Transverse colon (tissue), 4 donors: ENCODE measurements at regions not wholly inside any gene's neighbourhood (a gene's known extent, or its start where the extent isn't known, plus 50 kb on each side); places are given as distances from the start of the nearest gene placed in this dataset.

ENCODE experiments used
- DNase-seq: peaks from one replicate; pipeline ENCODE4 v3.0.0-alpha.2; 2019
- H3K27ac ChIP-seq, 4 donors: fragments of 200-600 bp; sonication (generic); 2 replicates each; pipeline ENCODE4 v1.5.1; 2016 to 2018; ENCODE audit warnings: inconsistent platforms in 4 of 4
- H3K27me3 ChIP-seq: fragments of 200-600 bp; sonication (generic); 2 replicates; pipeline ENCODE4 v1.5.1; 2017; ENCODE audit warnings: inconsistent platforms
- H3K36me3 ChIP-seq, 4 donors: fragments of 200-600 bp; sonication (generic); 2 replicates each; pipeline ENCODE4 v1.5.1; 2017 to 2019; ENCODE audit warnings: inconsistent platforms in 4 of 4
- H3K4me1 ChIP-seq, 4 donors: fragments of 200-600 bp; sonication (generic); 2 replicates each; pipeline ENCODE4 v1.5.1; 2017 to 2020; ENCODE audit warnings: inconsistent platforms in 4 of 4
- H3K4me3 ChIP-seq, 4 donors: fragments of 200-600 bp; sonication (generic); 1 replicate in 1 of 4; 2 replicates in 3 of 4; pipeline versions ENCODE4 v1.5.1 to v1.6.1; 2017 to 2019; ENCODE audit warnings: inconsistent platforms in 4 of 4
- H3K9me3 ChIP-seq, 2 donors: fragments of 200-600 bp; sonication (generic); 2 replicates each; pipeline ENCODE4 v1.5.1; 2017 to 2019; ENCODE audit warnings: inconsistent platforms in 2 of 2
- CTCF ChIP-seq, 5 experiments: fragments of 200-600 bp in 3 of 5; fragments of 450-650 bp in 2 of 5; sonication (generic) in 3 of 5; IDR thresholded peaks; 1 replicate in 2 of 5; 2 replicates in 3 of 5; pipeline ENCODE4 v1.5.1; 2016 to 2017; ENCODE audit warnings: antibody characterized with exemption in 5 of 5, inconsistent platforms in 3 of 5, mild to moderate bottlenecking in 2 of 5, moderate library complexity in 1 of 5
- EP300 ChIP-seq: sonication (generic); formaldehyde crosslinking; IDR thresholded peaks from one replicate; pipeline ENCODE4 v1.6.1; 2017; ENCODE audit warnings: antibody characterized with exemption, low read depth
- POLR2A ChIP-seq: fragments of 450-650 bp; IDR thresholded peaks from one replicate; pipeline ENCODE4 v1.6.1; 2016; ENCODE audit warnings: antibody characterized with exemption, mild to moderate bottlenecking, moderate library complexity
- POLR2AphosphoS5 ChIP-seq, 3 donors: sonication (generic); formaldehyde crosslinking; IDR thresholded peaks; one replicate each; pipeline ENCODE4 v1.6.1; 2016; ENCODE audit warnings: antibody characterized with exemption in 3 of 3
- WGBS, 2 donors: methylation state at CpG; one replicate each; pipeline ENCODE4 v1.1.5; 2018; ENCODE audit warnings: low coverage in 1 of 2; 5-methylcytosine and 5-hydroxymethylcytosine counted together
- in situ Hi-C, 4 donors: fragments of 200-750 bp; cut with MboI; loops; one replicate each; pipeline versions ENCODE4 v1.15.0 to v1.15.1; 2017; ENCODE audit warnings: low sequenced_read_pairs in 3 of 4, low pct_ligation_motif_present in 1 of 4, low pct_unique_long_range_greater_than_20kb in 1 of 4
- intact Hi-C: fragments of 100-400 bp; cut with DNase I; formaldehyde crosslinking; loops from one replicate; pipeline ENCODE4 v1.15.1; 2023; ENCODE audit warnings: low total_unique reads

GRCh38 chr10:132115732-132116131 is 50.0 kb downstream of the JAKMIP3 start:
- H3K4me3 ChIP-seq, result no peak overlapping the region
- DNase-seq, result no peak
- H3K4me1 ChIP-seq, result no peaks in the 10 kb centered on the region
- WGBS, 2 donors, result 70 to 76% methylated on average over 4 to 16 of the region's 16 CpGs
- H3K27ac ChIP-seq, result no peak overlapping the region
- intact Hi-C loops (no loop called here), in situ Hi-C loops (no loop called here)
- no peak for TF ChIP-seq POLR2AphosphoS5 (IDR thresholded peaks at IDR 0.05)
- TF ChIP-seq EP300, result no peak
- no peak for TF ChIP-seq CTCF (IDR thresholded peaks at IDR 0.05)
- no peak for TF ChIP-seq POLR2A
- no peaks in the 10 kb centered on the region for H3K27me3 ChIP-seq
- H3K36me3 ChIP-seq, result no peaks in the 10 kb centered on the region
- no peaks in the 10 kb centered on the region for H3K9me3 ChIP-seq

- Histone ChIP-seq H3K9me3 (no peaks in the 10 kb centered on the region), H3K4me1 (no peaks in the 10 kb centered on the region), H3K4me3 (no peak overlapping the region), H3K36me3 (no peaks in the 10 kb centered on the region), H3K27me3 (no peaks in the 10 kb centered on the region), H3K27ac (no peak overlapping the region)
- intact Hi-C loops (no loop called here), in situ Hi-C loops (no loop called here)
- no peak for TF ChIP-seq CTCF (IDR thresholded peaks at IDR 0.05)
- no peak for TF ChIP-seq POLR2A
- no peak for TF ChIP-seq EP300
- TF ChIP-seq POLR2AphosphoS5 (IDR thresholded peaks at IDR 0.05), result no peak
- no peak for DNase-seq
- WGBS, 2 donors, result 94% methylated on average over 23 of the region's 23 CpGs; no CpG with 5 or more reads in 1 of the 2 donors
Observed at GRCh38 chr10:132117146-132117545, 51.4 kb downstream of the JAKMIP3 start.

GRCh38 chr10:132117636-132118190 is 52.0 kb downstream of the JAKMIP3 start:
- H3K4me3 ChIP-seq, result no peak overlapping the region
- WGBS, 2 donors, result 84% methylated on average over 21 of the region's 21 CpGs; no CpG with 5 or more reads in 1 of the 2 donors
- intact Hi-C loops (no loop called here), in situ Hi-C loops (no loop called here)
- TF ChIP-seq EP300 (no peak), POLR2AphosphoS5 (IDR thresholded peaks at IDR 0.05) (no peak), POLR2A (no peak), CTCF (IDR thresholded peaks at IDR 0.05) (no peak)
- no peak for DNase-seq
- H3K27me3 ChIP-seq, result no peaks in the 10 kb centered on the region
- no peaks in the 10 kb centered on the region for H3K9me3 ChIP-seq
- H3K36me3 ChIP-seq, result no peaks in the 10 kb centered on the region
- H3K4me1 ChIP-seq, result no peaks in the 10 kb centered on the region
- no peak overlapping the region for H3K27ac ChIP-seq

- in situ Hi-C loops, result no loop called here
- 87% methylated on average over 8 of the region's 13 CpGs; no CpG with 5 or more reads in 1 of the 2 donors for WGBS, 2 donors
- intact Hi-C loops, result no loop called here
- no peak overlapping the region for H3K27ac ChIP-seq
- no peak for DNase-seq
- H3K9me3 ChIP-seq, result no peaks in the 10 kb centered on the region
- no peak for TF ChIP-seq POLR2AphosphoS5 (IDR thresholded peaks at IDR 0.05)
- no peak for TF ChIP-seq CTCF (IDR thresholded peaks at IDR 0.05)
- no peak for TF ChIP-seq EP300
- no peak for TF ChIP-seq POLR2A
- H3K4me1 ChIP-seq, result no peaks in the 10 kb centered on the region
- no peaks in the 10 kb centered on the region for H3K36me3 ChIP-seq
- H3K4me3 ChIP-seq, result no peak overlapping the region
- H3K27me3 ChIP-seq, result no peaks in the 10 kb centered on the region
Observed at GRCh38 chr10:132118366-132118765, 52.6 kb downstream of the JAKMIP3 start.
